ENCODE measurements at regions not wholly inside any gene's neighbourhood (a gene's known extent, or its start where the extent isn't known, plus 50 kb on each side); places are given as distances from the start of the nearest gene placed in this dataset.

GRCh38 chr7:142365410-142365842 lies 107.6 kb upstream of the PRSS58 start:
- H3K4me1 ChIP-seq: no peaks in the 10 kb centered on the region
- no peaks in the 10 kb centered on the region for H3K27me3 ChIP-seq
- no peak overlapping the region for H3K27ac ChIP-seq
- TF ChIP-seq POLR2A (IDR thresholded peaks at IDR 0.05) (no peak), CTCF (IDR thresholded peaks at IDR 0.05) (no peak)
- intact Hi-C loops (cut with DNase I; ENCODE audit: low total_unique reads): no loop called here
- H3K4me3 ChIP-seq: no peak overlapping the region
- H3K9me3 ChIP-seq: no peaks in the 10 kb centered on the region
- no peaks in the 10 kb centered on the region for H3K36me3 ChIP-seq (ENCODE audit: low read depth, missing control alignments)
- DNase-seq: no peak
- 88 to 90% methylated on average over 1 to 2 of the region's 2 CpGs for WGBS, 2 donors

GRCh38 chr7:142364551-142364950 lies 106.7 kb upstream of the PRSS58 start:
- intact Hi-C loops (cut with DNase I; ENCODE audit: low total_unique reads): no loop called here
- Histone ChIP-seq H3K9me3 (no peaks in the 10 kb centered on the region), H3K4me1 (no peaks in the 10 kb centered on the region), H3K36me3 (ENCODE audit: low read depth, missing control alignments) (no peaks in the 10 kb centered on the region), H3K4me3 (no peak overlapping the region), H3K27ac (no peak overlapping the region), H3K27me3 (no peaks in the 10 kb centered on the region)
- no peak for DNase-seq
- TF ChIP-seq POLR2A (IDR thresholded peaks at IDR 0.05) (no peak), CTCF (IDR thresholded peaks at IDR 0.05) (no peak)
- 55% methylated on average over 1 of the region's 1 CpG for WGBS, 2 donors

- Histone ChIP-seq H3K27ac (no peak overlapping the region), H3K27me3 (no peaks in the 10 kb centered on the region), H3K4me1 (no peaks in the 10 kb centered on the region), H3K9me3 (no peaks in the 10 kb centered on the region), H3K36me3 (ENCODE audit: low read depth, missing control alignments) (no peaks in the 10 kb centered on the region), H3K4me3 (no peak overlapping the region)
- intact Hi-C loops (cut with DNase I; ENCODE audit: low total_unique reads): no loop called here
- WGBS, 2 donors: 90 to 94% methylated on average over 3 of the region's 3 CpGs
- no peak for TF ChIP-seq POLR2A (IDR thresholded peaks at IDR 0.05)
- TF ChIP-seq CTCF (IDR thresholded peaks at IDR 0.05): no peak
- no peak for DNase-seq
Observed at GRCh38 chr7:142362349-142362748, 104.5 kb upstream of the PRSS58 start.

- no peak overlapping the region for H3K4me3 ChIP-seq
- no peak for DNase-seq
- 74 to 75% methylated on average over 8 of the region's 8 CpGs for WGBS, 2 donors
- intact Hi-C loops (cut with DNase I; ENCODE audit: low total_unique reads): no loop called here
- H3K36me3 ChIP-seq (ENCODE audit: low read depth, missing control alignments): no peaks in the 10 kb centered on the region
- no peaks in the 10 kb centered on the region for H3K9me3 ChIP-seq
- no peak for TF ChIP-seq CTCF (IDR thresholded peaks at IDR 0.05)
- TF ChIP-seq POLR2A (IDR thresholded peaks at IDR 0.05): no peak
- H3K4me1 ChIP-seq: no peaks in the 10 kb centered on the region
- no peaks in the 10 kb centered on the region for H3K27me3 ChIP-seq
- H3K27ac ChIP-seq: no peak overlapping the region
Observed at GRCh38 chr7:142359694-142360279, 101.9 kb upstream of the PRSS58 start.

- 0 to 29% methylated on average over 2 of the region's 2 CpGs for WGBS, 2 donors
- intact Hi-C loops (cut with DNase I; ENCODE audit: low total_unique reads): no loop called here
- TF ChIP-seq CTCF (IDR thresholded peaks at IDR 0.05) (peak; percentile 41 to 67 (median 64)), POLR2A (IDR thresholded peaks at IDR 0.05) (no peak)
- no peaks in the 10 kb centered on the region for H3K4me1 ChIP-seq
- H3K9me3 ChIP-seq: no peaks in the 10 kb centered on the region
- no peak overlapping the region for H3K27ac ChIP-seq
- H3K4me3 ChIP-seq: no peak overlapping the region
- H3K36me3 ChIP-seq (ENCODE audit: low read depth, missing control alignments): no peaks in the 10 kb centered on the region
- DNase-seq: peak; percentile 58
- no peaks in the 10 kb centered on the region for H3K27me3 ChIP-seq
Observed at GRCh38 chr7:142357953-142358520, 100.2 kb upstream of the PRSS58 start.

All from testis (tissue), 2 donors.